GM08714 (cell line): ENCODE measurements at regions not wholly inside any gene's neighbourhood (a gene's known extent, or its start where the extent isn't known, plus 50 kb on each side); places are given as distances from the start of the nearest gene placed in this dataset.

Source experiments
- H3K4me3 ChIP-seq: fragments of 200-500 bp; sonication (Bioruptor generic); 2 replicates; pipeline ENCODE4 v1.5.1; 2014; ENCODE audit warnings: mild to moderate bottlenecking, low read length, inconsistent platforms
- ZNF274 ChIP-seq: IDR thresholded peaks from 2 replicates; pipeline ENCODE4 v1.6.1; 2012; ENCODE audit warnings: mild to moderate bottlenecking, low read depth, low read length

- no peak for TF ChIP-seq ZNF274
- H3K4me3 ChIP-seq: 0 out of 2 replicates have a peak overlapping the region, but pooled peaks have one; percentile 61
Measured at GRCh38 chr6:105995391-105995865, 90.7 kb upstream of the PRDM1 start.

- TF ChIP-seq ZNF274: no peak
- H3K4me3 ChIP-seq: peak overlapping the region; percentile 61
Measured at GRCh38 chr6:105994591-105995390, 91.3 kb upstream of the PRDM1 start.

GRCh38 chr6:105994118-105994590, 92.0 kb upstream of the PRDM1 start:
- TF ChIP-seq ZNF274: no peak
- peak overlapping the region; percentile 61 for H3K4me3 ChIP-seq

- peak overlapping the region; percentile 61; the same call in 1 of the 2 replicates for H3K4me3 ChIP-seq
- no peak for TF ChIP-seq ZNF274
Measured at GRCh38 chr6:105993341-105994117, 92.6 kb upstream of the PRDM1 start.

- TF ChIP-seq ZNF274: no peak
- H3K4me3 ChIP-seq: peak overlapping the region; percentile 73
Measured at GRCh38 chr6:105992315-105992961, 93.7 kb upstream of the PRDM1 start.

GRCh38 chr6:105991561-105992314, 94.4 kb upstream of the PRDM1 start:
- H3K4me3 ChIP-seq: peak overlapping the region; percentile 73
- no peak for TF ChIP-seq ZNF274

GRCh38 chr6:105990151-105990550, 96.0 kb upstream of the PRDM1 start:
- TF ChIP-seq ZNF274: no peak
- no peak overlapping the region for H3K4me3 ChIP-seq

GRCh38 chr6:105988812-105989577, 97.1 kb upstream of the PRDM1 start:
- no peak overlapping the region for H3K4me3 ChIP-seq
- TF ChIP-seq ZNF274: no peak

- TF ChIP-seq ZNF274: no peak
- H3K4me3 ChIP-seq: no peak overlapping the region
Measured at GRCh38 chr6:105988321-105988720, 97.8 kb upstream of the PRDM1 start.

- H3K4me3 ChIP-seq: no peak overlapping the region
- TF ChIP-seq ZNF274: no peak
Measured at GRCh38 chr6:105987516-105987915, 98.6 kb upstream of the PRDM1 start.

- no peak for TF ChIP-seq ZNF274
- H3K4me3 ChIP-seq: no peak overlapping the region
Measured at GRCh38 chr6:105986998-105987397, 99.1 kb upstream of the PRDM1 start.

GRCh38 chr6:105985816-105986632, 100.1 kb upstream of the PRDM1 start:
- no peak for TF ChIP-seq ZNF274
- no peak overlapping the region; the same call in 1 of the 2 replicates for H3K4me3 ChIP-seq
